Activated CD8-positive, alpha-beta memory T cell treated with anti-CD3 and anti-CD28 coated beads for 48 hours (primary cell): ENCODE measurements at regions not wholly inside any gene's neighbourhood (a gene's known extent, or its start where the extent isn't known, plus 50 kb on each side); places are given as distances from the start of the nearest gene placed in this dataset.
"Not testable (repeated sequence)": the region's sequence is repeated elsewhere in the genome, so short reads cannot be mapped to it uniquely, and the experiment has no call there.

ENCODE experiments used
- DNase-seq, 3 experiments: peaks; one replicate each; pipeline ENCODE4 v3.0.0-alpha.2; 2020; ENCODE audit warnings: low read depth in 2 of 3, low spot score in 2 of 3

DNA sequence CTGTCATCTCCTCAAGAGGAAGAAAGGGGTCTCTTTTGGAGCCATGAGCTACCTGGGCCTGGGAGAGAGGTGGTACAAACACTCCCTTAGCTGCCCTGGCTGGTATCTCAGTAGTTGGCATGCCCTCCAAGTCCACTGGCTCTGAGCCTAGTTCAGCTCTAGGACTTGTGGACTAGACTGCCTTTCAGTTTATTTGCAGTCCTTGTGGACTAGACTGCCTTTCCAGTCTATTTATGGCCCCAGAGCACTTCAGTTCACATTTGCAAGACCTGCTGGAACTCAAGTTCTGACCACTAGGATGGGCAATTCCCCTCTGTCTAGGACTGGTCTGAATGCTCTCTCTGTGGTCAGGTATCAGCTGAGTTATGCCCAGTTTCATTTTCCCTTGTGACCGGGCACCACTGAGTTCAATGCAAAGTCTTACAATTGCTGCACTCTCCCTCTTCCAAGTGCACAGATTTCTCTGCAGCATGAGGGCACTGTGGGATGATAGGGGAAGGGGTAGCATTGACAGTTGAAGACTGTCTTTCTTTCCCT lies 1019.0 kb downstream of the TAF11L14 start:
- DNase-seq, result no peak

DNA sequence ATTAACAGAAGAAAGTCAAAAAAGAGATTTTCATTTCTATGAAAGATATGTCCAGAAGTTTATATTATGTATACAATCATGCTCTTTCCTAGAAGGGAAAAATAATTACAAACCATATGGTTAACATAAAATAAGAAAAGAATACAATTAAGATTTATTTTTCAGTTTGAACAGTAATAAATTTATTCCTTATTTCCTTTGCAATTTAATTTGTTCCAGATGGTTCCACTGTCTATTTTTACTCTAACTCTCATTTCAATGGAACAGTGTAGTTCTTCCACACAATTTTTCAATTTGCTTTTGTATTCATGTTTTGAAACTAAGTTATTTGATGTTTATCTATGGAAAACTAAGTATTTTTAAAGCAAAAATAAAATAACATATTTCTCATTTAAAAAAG lies 1026.3 kb downstream of the TAF11L14 start:
- DNase-seq, result no peak

- DNase-seq, result no peak
These were observed 1028.0 kb downstream of the TAF11L14 start for GRCh38 chr5:18662231-18662630.

- DNase-seq, result not testable (repeated sequence)
These were observed 1040.0 kb downstream of the TAF11L14 start for GRCh38 chr5:18674212-18674611.

- DNase-seq, result no peak
These were observed 1040.8 kb downstream of the TAF11L14 start for GRCh38 chr5:18675041-18675440.

DNA sequence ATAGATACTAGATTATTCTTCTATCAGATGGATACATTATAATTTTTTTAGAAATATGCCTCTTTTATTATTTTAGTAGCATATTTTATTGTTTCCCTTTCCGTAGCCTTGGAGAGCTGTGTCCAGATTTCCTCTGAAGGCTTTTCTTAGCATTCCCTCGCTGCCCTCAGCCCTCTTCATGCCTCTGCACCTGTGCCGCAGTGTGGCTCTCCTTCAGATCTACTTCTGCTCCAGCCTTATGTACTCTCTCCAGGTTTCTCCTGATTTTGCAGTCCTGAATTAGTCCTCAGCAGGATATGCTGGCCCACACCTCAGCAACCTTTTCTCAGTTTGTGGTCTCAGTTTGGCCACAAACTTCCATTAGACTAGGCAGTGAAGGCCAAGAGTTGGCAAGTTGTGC lies 1052.0 kb downstream of the TAF11L14 start:
- DNase-seq, result no peak

DNA sequence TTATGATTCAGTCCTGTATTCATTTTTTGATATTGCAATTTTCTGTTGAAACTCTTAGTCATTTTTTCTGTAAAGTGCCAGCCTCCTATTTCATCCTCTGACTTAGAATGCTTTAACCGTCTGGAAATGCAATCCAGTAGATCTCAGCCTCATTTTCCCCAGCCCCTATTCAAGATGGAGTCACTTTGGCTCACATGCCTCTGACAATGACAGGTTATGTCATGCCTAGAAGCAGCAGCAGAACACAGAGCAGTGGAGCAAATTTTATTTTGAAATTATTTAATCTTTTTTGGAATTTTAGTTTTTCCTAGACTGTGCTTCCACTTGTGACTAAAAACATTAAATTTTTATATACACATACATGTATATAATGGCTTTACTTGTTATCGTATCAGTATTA lies 1053.2 kb downstream of the TAF11L14 start:
- no peak for DNase-seq

DNA sequence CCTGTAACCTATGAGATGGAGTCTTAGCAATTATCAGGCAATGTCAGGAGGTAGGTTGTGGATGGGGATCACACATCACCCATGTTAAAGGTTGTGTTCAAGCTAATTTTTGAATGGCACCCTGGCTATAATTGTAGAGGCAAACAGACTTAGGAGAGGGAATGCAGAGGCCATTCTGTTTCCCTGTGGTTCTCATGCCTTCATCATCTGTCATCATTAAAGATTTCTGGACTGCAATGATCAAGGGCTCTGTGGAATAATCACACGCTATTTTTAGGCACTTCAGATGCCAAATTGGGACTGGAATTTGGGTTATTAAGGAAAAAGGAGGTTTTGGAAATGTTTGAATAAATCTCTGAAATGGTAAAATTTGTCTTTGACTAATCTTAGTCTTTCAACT lies 1065.4 kb downstream of the TAF11L14 start:
- no peak for DNase-seq

- no peak for DNase-seq
These were observed 1068.6 kb downstream of the TAF11L14 start for GRCh38 chr5:18702821-18703220.

- no peak for DNase-seq
These were observed 1078.8 kb downstream of the TAF11L14 start for GRCh38 chr5:18712936-18713485.

DNA sequence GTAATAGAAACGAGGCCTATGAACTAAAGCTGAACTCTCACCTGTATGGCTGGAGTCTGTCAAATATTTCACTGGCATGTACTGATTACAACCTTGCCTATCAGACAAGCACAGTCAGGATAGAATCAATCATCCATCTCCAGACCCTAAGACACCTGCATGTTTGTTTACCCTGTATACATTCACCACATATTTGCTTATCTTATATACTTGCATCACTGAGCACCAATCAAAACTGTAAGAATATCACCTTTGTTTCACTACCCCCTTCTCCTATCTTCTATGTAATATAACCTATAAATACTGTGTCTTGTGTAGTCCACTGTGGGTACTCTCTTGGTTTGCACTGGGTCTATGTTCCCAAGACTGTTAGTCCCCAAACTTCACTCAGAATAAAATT lies 1085.7 kb downstream of the TAF11L14 start:
- no peak for DNase-seq

DNA sequence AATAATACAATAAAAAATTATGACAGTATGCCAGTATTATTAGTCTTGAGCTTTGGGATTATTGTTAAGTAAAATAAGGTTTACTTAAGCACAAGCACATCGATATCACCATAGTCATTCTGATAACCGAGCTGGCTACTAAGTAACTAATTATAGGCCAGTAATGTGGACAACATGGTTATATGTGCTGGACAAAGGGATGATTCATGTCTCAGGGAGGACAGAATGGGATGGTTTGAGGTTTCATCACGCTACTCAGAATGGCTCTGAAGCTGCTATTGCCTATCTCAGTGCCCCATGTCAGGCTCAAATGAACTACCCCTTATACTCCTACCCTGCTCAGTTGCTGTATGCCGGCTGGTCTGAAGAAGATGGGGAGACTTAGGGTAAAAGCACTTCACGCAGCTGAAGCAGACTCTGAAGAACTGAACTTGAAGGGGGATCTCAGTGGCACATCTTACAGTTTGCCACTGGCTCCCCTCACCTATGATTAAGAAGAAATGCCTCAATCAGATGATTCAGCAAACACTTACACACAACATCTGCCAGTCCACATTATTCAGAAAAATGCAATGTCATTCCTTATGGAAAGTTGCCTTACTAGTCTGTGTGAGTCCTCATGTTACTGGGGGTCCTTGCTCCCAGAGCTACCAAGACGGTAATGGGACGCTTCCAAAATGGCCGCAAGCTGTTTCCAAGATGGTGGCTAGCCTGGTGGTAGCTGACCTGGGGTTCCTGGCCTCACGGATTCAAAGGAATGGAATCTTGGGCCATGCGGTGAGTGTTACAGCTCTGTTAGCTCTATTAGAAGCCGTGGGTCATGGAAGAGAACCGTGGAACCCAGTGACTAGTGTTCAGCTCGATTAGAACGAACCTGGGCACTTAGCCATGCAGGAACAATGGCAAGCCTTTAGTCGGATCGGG lies 1098.6 kb downstream of the TAF11L14 start:
- DNase-seq, result no peak

DNA sequence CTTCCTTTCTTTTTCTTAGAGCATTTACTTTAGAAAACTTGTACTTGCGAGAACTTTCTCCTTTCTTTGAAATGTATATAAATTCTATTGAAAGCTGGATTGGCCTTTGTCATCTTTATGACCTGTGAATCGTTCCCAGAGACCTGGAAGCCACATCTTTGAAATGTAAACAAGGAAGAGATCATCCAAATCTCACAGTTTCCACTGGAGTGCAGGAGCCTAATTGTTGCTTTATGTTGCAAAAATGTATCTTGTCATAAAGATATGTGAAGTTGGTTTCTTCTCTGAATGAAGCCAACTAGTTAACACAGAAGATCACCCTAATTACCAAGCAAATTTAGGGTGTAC lies 1101.8 kb downstream of the TAF11L14 start:
- DNase-seq, result no peak

DNA sequence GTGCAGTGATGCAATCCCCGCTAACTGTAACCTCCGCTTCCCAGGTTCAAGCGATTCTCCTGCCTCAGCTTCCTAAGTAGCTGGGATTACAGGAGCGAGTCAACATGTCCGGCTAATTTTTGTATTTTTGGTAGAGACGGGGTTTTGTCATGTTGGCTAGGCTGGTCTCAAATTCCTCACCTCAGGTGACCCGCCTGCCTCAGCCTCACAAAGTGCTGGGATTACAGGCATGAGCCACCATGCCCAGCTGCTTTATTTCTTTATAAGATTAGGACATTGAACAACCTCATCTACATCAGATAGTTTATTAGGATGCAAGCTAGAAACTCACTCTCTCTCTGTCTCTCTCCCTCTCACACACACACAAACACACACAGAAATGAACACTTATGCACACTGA lies 1102.5 kb downstream of the TAF11L14 start:
- not testable (repeated sequence) for DNase-seq

- DNase-seq, result no peak
These were observed 1106.0 kb downstream of the TAF11L14 start for GRCh38 chr5:18740301-18740700.

- DNase-seq, result no peak
These were observed 1108.6 kb downstream of the TAF11L14 start for GRCh38 chr5:18742830-18743229.

- no peak for DNase-seq
These were observed 1110.2 kb downstream of the TAF11L14 start for GRCh38 chr5:18744441-18744840.

DNA sequence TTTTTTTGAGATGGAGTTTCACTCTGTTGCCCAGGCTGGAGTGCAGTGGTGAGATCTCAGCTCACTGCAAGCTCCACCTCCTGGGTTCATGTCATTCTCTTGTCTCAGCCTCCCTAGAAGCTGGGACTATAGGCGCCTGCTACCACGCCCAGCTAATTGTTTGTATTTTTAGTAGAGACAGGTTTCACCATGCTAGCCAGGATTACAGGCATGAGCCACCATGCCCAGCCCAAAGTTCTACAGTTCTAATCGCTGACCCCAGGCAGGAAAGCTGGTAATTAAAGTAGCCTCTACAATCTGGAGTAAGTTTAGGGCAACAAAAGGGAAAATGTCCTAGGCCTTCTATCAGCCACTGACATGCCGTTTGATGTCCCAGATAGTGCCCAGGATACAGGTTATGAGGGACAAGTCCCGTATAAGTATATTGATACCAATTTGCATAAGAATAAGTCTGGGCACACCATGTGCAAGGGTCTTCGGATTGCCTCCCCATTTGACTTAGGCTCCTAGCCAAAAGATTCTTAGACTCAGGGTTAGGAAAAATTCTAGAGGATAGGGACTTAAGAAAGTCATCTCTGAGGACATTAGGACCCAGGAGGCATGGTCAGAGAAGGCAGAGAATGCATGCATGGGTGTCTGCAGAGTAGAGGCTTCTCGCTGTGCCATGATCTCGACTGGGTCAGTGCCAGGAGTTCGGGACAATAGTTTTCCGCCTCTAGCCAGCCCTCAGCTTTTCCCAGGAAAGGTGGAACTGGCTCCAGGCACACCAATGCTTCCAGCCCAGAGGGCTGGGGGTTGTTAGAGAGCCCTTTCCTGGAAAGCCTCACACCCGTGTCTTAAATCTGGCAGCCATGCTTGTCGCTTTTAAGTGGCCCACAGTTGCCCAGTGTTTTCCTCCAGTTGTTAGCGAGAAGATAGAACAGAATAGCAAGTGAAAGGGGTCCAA lies 1111.1 kb downstream of the TAF11L14 start:
- DNase-seq, result no peak

DNA sequence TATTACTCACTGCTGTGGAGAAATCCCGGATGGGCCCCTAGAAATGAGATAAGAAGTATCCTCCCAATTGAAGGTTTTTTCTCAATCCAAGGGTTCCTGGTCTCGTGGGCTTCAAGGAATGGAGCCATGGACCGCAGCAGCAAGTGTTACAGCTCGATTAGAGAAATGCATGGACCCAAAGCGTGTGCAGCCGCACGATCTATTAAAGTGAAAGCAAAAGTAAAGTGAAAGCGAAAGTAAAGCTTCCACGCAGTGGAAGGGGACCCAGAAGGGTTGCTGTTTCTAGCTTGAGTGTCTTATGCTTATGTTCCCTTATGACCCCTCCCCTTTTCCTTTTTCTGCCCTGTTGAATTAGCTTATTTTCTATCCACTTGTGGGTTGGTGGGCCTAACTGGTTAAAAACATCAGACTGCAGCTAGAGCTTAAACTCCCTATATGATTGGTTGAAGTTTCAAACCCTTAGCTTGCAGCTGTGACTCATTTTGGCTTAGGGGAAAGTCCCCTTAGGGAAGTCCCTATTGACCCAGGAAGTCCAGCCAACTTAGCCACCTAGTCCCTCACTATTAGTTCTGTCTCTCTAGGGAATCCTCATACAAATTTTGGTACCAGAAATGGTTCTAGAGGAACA lies 1111.8 kb downstream of the TAF11L14 start:
- no peak for DNase-seq

DNA sequence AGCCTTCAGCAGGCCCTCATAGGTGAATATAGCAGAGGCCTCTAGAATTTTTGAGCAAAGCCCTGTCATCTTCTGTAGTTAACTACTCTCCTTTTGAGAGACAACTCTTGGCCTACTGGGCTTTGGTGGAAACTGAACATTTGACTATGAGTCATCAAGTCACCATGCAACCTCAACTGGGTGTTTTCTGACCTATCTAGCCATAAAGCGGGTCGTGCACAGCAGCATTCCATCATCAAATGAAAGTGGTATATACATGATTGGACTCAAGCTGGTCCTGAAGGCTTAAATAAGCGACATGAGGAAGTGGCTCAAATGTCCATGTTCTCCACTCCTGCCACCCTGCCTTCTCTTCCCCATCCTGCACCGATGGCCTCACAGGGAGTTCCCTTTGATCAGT lies 1115.5 kb downstream of the TAF11L14 start:
- DNase-seq, result no peak

DNA sequence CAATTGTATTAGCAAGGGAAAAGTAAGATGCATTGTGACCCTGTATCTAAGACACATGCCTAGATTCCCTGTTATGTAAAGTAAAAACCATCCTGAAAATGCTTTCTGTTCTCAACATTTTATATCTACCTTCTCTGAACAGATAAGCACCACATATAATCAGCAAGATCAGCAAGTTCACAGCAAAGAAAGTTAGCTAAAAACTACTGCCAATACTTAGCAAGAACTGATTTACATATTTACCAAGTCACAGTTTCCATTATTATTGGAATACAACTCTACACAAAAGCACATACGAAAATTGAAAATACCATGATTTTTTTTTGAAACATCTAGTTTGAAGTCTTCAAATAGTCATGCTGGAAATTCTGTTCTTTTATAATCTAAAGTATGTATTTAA lies 1118.1 kb downstream of the TAF11L14 start:
- no peak for DNase-seq
